Uterus (tissue), 2 donors: ENCODE measurements at regions not wholly inside any gene's neighbourhood (a gene's known extent, or its start where the extent isn't known, plus 50 kb on each side); places are given as distances from the start of the nearest gene placed in this dataset.

Experiments used
- CTCF ChIP-seq, 4 experiments: fragments of 200-600 bp in 2 of 4; fragments of 450-650 bp in 2 of 4; sonication (generic) in 2 of 4; IDR thresholded peaks; one replicate each; pipeline ENCODE4 v1.5.1; 2016 to 2019; ENCODE audit warnings: antibody characterized with exemption in 4 of 4, mild to moderate bottlenecking in 2 of 4, moderate library complexity in 1 of 4
- POLR2A ChIP-seq, 2 donors: fragments of 450-650 bp; IDR thresholded peaks; one replicate each; pipeline ENCODE4 v1.6.1; 2016; ENCODE audit warnings: antibody characterized with exemption in 2 of 2, mild to moderate bottlenecking in 1 of 2, moderate library complexity in 1 of 2

GRCh38 chr14:101290611-101291010 is 270.7 kb upstream of the DIO3 start:
- TF ChIP-seq CTCF (IDR thresholded peaks at IDR 0.05) (no peak), POLR2A (IDR thresholded peaks at IDR 0.05) (no peak)
